T47D (cell line): ENCODE measurements at regions not wholly inside any gene's neighbourhood (a gene's known extent, or its start where the extent isn't known, plus 50 kb on each side); places are given as distances from the start of the nearest gene placed in this dataset.
A peak's percentile ranks its signal among the peaks of the same experiment; 100 is the strongest.

Source experiments
- DNase-seq, 2 experiments: peaks; one replicate each; pipeline versions ENCODE4 v3.0.0 to v3.0.0-alpha.2; 2011 to 2012; ENCODE audit warnings: low read depth in 1 of 2, low spot score in 1 of 2
- JUND ChIP-seq: IDR thresholded peaks from 2 replicates; pipeline ENCODE4 v1.6.1; 2012; ENCODE audit warnings: low read depth
- in situ Hi-C: cut with HindIII; loops from 2 replicates; pipeline ENCODE4 v1.10.0; 2016; ENCODE audit warnings: low sequenced_read_pairs, low pct_unique_long_range_greater_than_20kb

GRCh38 chr1:82995951-82996350, 1003.0 kb downstream of the TTLL7 start:
- DNase-seq = no peak
- TF ChIP-seq JUND = no peak
- in situ Hi-C loops = no loop called here

- TF ChIP-seq JUND = no peak
- DNase-seq = no peak
- in situ Hi-C loops = no loop called here
Observed at GRCh38 chr1:82994616-82995263, 1004.2 kb downstream of the TTLL7 start.

GRCh38 chr1:82991569-82991968, 1007.4 kb downstream of the TTLL7 start:
- no peak for DNase-seq
- no peak for TF ChIP-seq JUND

GRCh38 chr1:82979593-82980236, 1019.2 kb downstream of the TTLL7 start:
- in situ Hi-C loops = no loop called here
- no peak for DNase-seq
- no peak for TF ChIP-seq JUND

More at GRCh38 chr1:82991569-82991968, 1007.4 kb downstream of the TTLL7 start:
- in situ Hi-C loops = no loop called here

- in situ Hi-C loops = no loop called here
- peak in 1 of 2 experiments; percentile 24 for DNase-seq
- no peak for TF ChIP-seq JUND
Observed at GRCh38 chr1:82978461-82979324, 1020.2 kb downstream of the TTLL7 start.

- in situ Hi-C loops = no loop called here
- DNase-seq = no peak
- no peak for TF ChIP-seq JUND
Observed at GRCh38 chr1:82972841-82973553, 1025.9 kb downstream of the TTLL7 start.

- in situ Hi-C loops = no loop called here
Observed at GRCh38 chr1:82969340-82969739, 1029.6 kb downstream of the TTLL7 start.

GRCh38 chr1:82962658-82963057, 1036.3 kb downstream of the TTLL7 start:
- in situ Hi-C loops = no loop called here
- no peak for TF ChIP-seq JUND
- no peak for DNase-seq

More at GRCh38 chr1:82969340-82969739, 1029.6 kb downstream of the TTLL7 start:
- TF ChIP-seq JUND = no peak
- no peak for DNase-seq

GRCh38 chr1:82950606-82951200, 1048.2 kb downstream of the TTLL7 start:
- in situ Hi-C loops = no loop called here
- no peak for TF ChIP-seq JUND
- no peak for DNase-seq

- DNase-seq = no peak
- in situ Hi-C loops = no loop called here
- no peak for TF ChIP-seq JUND
Observed at GRCh38 chr1:82948386-82948785, 1050.5 kb downstream of the TTLL7 start.

- in situ Hi-C loops = no loop called here
- TF ChIP-seq JUND = no peak
- no peak for DNase-seq
Observed at GRCh38 chr1:82947278-82947677, 1051.7 kb downstream of the TTLL7 start.

GRCh38 chr1:82946096-82946605, 1052.8 kb downstream of the TTLL7 start:
- no peak for TF ChIP-seq JUND
- DNase-seq = no peak
- in situ Hi-C loops = no loop called here
